ENCODE measurements at regions not wholly inside any gene's neighbourhood (a gene's known extent, or its start where the extent isn't known, plus 50 kb on each side); places are given as distances from the start of the nearest gene placed in this dataset.
"Not testable (repeated sequence)": the region's sequence is repeated elsewhere in the genome, so short reads cannot be mapped to it uniquely, and the experiment has no call there.

DNA sequence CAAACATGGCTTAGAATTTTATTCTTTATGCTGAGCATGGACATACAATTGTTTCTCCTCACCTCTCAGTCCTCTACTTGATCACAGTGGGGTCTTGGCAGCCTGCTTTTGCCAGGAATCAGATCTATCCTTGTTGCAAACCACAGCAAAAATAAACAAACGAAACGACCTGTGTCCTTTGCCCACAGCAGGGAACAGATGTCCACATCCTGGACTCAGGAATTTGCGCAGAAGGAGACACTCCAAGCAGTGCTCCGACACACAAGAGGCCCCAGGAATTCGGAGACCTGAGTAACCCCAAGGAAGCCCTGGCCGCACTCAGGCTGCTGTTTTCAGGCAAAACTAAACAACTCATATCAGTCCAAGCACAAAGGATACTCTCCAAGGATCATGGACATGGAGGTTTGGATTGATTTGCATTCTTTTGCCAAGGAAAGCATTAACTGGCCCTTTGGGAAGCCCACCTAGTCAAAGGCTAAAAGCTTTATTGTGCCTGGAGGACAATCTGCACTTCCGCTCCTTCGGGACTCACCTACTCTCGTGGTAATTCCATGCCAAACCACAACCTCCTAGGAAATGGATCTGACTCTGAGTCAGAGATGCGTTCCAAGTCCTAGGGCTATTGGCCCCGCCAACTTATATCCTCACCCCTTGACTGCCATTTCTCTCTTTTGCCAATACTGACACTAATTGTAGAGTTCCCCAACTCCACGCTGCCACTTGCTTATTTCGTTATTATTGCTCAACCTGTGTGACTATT is 271.1 kb upstream of the CDH11 start:
- DNase-seq (ENCODE audit: low read depth, low spot score) = peak; percentile 85

DNA sequence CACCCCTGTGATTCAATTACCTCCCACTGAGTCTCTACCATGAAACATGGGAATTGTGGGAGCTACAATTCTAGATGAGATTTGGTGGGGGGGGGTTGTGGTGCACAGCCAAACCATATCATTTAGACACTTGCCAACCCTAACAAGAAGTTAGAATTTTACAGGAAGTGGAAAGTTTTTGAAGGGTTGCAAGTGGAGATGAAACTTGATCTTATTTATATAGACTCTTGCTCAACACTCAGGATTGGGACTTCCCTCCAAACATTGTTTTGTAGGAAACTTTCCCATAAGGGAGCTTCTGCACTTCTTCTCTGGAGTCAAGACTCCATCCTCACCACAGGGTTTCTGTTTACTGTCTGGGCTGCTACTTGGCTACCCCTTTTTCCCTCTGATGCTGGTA is 266.7 kb upstream of the CDH11 start:
- peak; percentile 64 for DNase-seq (ENCODE audit: low read depth, low spot score)

DNA sequence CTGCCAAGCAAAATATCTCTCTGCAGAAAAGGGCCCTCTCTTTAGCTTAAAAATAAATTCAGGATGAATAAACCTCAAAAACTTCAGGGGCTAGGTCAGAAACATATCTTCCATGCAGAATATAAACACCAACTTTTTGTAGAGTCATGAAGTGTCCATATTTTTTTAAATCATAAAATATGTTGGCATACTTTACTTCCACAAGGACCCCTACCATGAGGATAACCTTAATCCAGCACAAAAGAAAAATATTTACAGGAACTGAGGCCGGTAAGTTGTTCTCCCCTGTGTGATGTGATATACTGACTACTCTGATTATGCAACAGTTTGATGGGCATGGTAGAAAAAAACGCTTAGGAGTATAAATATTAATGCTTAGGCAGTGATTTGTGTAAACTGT is 264.8 kb upstream of the CDH11 start:
- DNase-seq (ENCODE audit: low read depth, low spot score) = no peak

DNA sequence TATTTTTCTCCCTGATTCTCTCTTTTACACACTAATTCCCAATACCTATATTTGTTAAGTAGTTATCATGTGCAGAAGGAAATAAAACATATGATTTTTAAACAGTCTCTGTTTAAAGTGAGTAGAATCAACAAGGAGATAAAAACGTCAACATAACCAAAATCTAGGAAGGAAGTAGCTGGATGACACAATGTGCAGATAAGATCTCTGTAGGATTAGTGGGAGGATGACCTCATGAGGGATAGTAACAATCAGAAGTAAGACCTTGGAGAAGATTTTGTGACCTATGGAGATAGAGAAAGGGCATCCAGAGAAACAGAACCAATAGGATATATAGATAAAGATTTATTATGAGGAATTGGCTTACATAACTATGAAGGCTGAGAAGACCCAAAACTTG is 262.6 kb upstream of the CDH11 start:
- no peak for DNase-seq (ENCODE audit: low read depth, low spot score)

DNA sequence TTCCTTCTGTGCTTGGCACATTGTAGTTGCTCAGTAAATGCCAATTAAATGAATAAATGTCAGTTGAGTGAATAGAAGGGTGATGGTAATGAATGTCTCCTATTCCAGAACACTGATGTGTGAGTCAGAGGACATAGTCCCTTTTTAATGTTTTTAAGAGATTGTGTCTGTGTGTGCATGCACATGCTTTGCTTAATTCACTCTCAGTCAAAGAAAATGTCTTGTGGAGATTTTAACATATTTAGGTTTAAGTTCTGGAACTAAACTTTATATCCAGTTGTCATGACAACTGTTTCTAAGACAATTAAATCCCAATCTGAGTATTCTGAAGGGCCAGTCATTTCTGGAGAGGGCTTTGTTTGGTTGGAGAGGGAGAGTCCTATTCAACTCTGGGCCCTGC is 255.3 kb upstream of the CDH11 start:
- no peak for DNase-seq (ENCODE audit: low read depth, low spot score)

DNA sequence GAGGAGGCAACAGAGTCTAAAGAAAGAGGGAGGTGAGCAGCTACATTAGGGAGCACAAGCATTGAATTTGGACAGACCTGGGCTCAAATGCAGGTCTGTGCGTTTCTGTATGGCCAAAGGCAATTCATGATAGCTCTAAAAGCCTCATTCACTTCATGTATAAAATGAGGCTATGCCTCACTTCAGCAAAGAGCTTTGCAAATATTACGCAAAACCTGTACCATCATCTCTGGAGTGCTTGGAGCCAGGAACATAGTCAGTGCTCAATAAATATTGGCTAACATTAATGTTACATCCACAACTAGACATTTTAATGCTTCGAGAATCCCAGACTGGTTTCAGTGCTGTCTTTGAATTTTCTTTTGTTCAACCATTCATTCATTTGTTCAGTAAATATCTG is 254.7 kb upstream of the CDH11 start:
- no peak for DNase-seq (ENCODE audit: low read depth, low spot score)

DNA sequence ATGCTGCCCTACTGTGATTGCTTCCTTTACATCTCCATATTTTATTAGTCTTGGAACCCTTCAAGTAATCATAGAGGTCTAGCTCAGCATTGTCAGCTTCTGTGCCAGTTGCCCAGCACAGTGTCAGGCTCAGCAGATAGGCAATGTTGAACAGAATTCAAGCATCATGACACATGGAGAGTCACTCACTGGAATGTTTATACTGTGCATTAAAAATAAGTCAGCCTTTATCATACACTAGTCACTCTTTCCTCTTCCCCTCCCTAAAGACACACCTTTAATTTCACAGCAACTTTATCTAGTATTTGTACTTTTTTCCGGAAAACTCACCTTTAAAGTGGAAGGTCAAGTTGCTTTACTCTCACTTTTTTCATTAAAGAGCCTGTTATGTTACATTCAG is 253.8 kb upstream of the CDH11 start:
- no peak for DNase-seq (ENCODE audit: low read depth, low spot score)

DNA sequence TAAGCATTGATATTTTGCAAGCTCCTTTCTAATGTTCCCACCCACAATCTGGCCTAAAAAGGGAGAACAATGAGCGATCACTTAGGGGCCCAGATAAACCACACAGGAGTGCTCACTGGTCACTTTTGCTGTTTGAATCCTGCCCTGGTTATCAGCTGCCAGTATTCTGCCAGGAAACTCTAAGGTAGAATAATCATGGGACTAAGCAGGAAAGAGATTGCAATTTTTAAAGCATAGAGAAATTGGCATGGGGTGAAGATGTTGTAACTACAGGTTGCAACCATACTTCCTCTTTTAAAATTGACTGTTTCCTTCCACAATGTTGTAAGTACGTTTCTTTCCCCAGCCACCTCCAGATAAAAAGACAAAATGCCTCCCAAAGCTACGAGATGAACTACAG is 251.2 kb upstream of the CDH11 start:
- DNase-seq (ENCODE audit: low read depth, low spot score) = no peak

DNA sequence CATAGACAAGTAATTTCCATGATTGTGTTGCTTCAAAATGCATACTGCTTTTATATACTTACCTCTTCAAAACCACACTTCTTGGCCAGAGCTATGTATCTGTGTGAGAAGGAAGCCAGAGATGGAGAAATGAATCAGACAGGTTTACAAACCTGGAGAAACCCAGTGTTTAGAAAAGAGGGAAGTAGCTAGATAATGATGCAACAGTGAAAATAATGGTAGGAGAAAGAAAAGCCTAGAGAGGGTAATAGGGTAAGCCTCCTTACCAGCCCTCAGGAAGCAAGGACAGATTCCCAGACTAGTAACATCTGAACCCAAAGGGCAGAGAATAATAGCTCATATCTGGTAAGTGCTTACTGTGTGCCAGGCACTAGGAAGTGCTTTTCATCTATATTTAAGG is 250.3 kb upstream of the CDH11 start:
- no peak for DNase-seq (ENCODE audit: low read depth, low spot score)

DNA sequence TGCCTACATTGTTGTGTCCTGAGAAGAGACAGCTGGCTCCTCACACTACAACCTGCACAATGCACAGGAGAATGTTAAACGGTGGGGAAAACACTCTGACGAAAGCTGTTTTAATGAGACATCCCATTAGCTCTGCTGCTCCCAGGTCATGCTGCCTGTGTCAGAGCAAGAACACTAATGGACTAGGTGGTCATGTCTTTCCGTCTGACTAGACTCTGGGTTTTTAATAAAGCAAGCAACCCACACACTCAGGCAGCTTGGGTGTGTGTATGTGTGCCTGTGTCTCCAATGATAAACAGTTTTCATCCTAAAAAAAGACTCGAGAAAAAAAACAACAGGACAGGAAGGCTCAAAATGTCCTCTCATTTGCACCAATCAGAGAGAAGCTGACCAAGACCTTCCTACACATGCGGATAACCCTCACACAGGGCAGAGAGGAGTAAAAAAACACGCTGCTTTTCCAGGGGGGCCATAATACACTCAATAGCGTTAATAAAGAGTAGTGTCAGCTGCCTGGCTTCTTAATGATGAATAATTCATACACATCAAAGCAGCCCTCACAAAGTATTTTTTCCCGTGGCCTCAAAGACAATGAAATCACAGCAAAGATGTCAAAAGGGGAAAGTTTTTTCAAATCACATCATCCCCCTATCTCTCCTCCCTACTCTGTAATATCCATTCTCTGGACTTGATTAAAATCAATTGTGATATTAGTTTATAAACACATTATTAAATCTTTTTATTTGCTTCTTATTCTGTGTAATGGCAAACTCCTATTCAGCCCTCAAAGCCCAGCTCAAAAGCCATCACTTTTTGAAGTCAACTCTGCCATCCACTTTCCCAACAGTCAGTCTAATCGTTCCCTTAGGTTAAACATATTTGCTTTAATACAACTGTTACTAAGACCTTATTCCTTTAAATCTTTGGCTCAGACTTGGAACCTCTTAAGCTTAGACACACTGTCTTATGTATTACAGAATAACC is 244.2 kb upstream of the CDH11 start:
- no peak for DNase-seq (ENCODE audit: low read depth, low spot score)

DNA sequence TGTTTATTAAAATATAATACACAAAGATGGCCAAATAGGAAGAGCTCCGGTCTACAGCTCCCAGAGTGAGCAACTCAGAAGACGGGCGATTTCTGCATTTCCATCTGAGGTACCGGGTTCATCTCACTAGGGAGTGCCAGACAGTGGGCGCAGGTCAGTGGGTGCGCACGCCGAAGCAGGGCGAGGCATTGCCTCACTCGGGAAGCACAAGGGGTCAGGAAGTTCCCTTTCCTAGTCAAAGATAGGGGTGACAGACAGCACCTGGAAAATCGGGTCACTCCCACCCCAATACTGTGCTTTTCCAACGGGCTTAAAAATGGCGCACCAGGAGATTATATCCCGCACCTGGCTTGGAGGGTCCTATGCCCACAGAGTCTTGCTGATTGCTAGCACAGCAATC is 234.9 kb upstream of the CDH11 start:
- DNase-seq (ENCODE audit: low read depth, low spot score) = not testable (repeated sequence)

DNA sequence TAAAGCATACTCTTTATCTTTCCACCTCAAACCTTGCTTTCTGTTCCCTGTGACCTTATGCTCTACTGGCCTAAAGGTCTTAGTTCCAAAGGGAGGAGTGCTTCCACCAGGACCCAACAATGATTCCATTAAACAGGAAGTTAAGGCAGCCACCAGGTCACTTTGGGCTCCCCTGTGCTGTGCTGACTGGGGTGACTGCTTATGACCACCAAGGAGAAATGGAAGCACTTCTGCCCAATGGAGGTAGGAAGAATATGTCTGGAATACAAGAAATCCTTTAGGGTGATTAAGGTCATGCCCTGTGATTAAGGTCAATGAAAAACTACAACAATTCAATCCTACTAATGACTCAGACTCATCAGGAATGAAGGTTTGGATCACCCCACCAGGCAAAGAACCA is 233.8 kb upstream of the CDH11 start:
- no peak for DNase-seq (ENCODE audit: low read depth, low spot score)

DNA sequence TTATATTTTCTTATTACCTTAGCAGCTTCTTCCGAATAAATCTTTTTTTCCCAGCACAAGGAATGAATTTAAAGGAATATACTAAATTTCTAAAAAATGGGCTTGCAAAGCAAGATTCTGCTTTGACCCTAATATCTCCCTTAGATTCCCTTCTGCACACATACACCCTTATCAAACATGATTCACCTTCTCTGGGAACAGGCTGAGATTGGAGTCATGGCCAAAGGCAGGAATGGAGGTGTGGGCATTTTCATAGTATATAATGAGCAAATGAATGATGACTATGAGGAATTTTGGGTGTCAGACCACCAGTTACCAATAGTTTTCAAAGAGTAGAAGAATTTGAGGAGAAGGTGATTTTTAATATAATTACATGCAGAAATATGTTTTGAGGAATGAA is 231.3 kb upstream of the CDH11 start:
- DNase-seq (ENCODE audit: low read depth, low spot score) = no peak

DNA sequence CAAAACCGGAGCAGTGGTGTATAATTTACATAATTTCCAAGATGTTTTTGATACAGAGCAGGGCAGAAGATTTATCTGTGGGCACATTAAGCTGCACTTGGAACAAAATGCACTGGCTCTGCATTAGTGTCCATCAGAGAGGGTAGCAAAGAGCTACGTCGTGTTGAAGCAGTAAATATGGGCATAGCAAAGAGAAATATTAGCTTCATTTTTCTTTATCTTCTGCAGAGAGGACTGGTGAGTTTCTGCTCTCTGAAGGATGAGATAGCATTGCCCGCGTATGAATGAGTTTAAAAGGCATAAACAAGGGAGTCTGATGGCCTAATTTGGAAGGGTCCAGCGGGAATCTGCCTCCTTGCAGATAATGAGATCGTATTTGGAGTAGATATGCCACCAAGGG is 227.8 kb upstream of the CDH11 start:
- no peak for DNase-seq (ENCODE audit: low read depth, low spot score)

DNA sequence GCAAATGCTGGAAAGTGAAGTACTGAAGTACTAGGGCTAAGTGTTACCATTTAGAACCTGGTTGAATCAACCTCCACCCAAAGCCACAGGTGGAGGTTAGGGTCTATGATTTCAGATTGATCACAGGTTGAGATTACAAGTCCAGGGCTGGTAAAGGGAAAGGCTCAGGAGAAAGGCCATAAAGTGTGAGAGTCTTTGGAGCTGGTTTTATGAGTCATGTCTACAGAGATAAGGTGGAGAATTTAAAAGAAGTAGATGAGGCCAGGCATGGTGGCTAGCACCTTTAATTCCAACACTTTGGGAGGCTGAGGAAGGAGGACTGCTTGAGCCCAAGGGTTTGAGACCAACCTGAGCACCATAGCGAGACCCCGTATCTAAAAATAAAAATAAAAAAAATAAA is 221.7 kb upstream of the CDH11 start:
- DNase-seq (ENCODE audit: low read depth, low spot score) = no peak

DNA sequence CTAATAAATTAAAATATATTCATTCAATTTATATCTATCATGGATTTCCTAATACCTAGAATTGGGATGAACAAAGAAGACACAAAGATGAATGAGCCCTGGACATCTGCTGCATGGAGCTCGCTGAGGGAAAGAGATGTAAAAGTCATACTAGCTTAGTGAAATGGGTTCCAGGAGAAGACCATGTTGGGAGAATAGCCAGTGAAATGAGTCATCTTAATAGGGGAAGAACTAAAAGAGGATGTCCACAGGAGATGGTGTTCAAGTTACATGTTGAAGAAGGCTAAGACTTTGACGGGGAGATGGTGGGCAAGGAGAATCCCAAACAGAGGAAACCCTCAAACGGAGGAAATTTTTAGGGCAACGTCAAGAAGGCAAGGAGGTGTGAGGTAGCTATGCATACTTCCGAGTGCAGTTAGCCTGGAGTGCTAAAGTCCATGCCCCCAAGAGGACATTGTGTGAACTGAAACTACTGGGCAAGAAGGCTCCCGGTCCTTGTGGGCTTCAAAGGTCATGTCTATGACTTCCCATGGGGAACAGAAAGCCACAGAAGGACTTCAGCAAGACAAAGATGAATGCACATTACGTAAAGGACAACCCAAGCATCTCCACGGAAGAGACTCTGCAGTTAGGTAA is 220.5 kb upstream of the CDH11 start:
- DNase-seq (ENCODE audit: low read depth, low spot score) = no peak

DNA sequence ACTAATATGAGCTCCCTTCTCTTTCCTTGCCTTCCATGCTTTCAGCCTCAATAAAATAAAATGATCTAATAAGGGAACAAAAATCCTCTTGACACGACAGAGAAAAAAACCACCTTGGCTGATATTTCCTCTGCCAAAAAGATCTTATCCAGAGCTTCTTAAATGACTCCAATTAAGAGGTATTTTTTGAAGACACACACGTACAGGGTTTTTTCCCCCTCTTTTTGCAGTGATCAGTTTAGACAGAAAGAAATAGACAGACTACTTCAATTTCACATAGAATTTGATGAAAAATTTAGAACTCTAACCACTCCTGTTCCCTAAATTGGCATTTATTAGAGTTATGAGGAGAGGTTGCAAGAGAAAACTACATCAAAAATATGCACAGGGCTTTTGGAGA is 217.2 kb upstream of the CDH11 start:
- no peak for DNase-seq (ENCODE audit: low read depth, low spot score)

DNA sequence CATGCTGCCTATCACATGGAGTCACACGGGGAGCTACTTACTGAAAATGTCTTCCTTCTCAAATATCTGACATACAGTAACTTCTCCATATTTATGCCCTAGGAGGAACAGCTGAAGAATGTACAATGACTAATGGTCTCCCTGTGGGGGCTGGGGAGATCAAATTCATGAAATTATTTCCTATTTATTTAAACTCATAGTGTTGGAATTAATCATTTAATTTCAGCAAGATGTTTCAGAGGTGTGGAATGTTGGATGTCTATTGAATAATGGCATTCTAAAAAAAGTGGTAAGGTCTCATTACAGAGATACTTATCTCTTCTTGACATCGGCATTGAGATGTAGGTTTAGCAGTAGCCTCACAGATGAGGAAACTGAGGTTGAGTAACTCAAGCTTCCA is 214.3 kb upstream of the CDH11 start:
- DNase-seq (ENCODE audit: low read depth, low spot score) = no peak

DNA sequence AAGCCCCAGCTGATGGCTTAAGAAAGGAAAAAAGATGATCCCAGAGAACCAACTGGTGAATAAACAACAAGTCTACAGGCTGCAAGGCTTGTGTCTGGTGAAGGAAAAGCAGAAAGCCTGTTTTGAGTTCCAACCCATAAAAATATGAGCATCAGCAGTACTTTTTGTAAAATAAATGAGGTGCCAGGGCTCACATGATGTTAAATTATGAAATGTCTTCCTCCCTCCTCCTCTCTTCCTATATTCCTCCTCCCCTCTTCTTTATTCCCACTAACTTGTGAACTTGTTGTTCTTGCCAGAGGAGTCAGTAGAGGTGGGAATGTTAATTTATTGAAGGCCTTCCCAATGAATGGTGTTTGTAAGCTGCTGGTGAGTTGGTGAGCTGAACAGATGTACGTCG is 212.2 kb upstream of the CDH11 start:
- no peak for DNase-seq (ENCODE audit: low read depth, low spot score)

DNA sequence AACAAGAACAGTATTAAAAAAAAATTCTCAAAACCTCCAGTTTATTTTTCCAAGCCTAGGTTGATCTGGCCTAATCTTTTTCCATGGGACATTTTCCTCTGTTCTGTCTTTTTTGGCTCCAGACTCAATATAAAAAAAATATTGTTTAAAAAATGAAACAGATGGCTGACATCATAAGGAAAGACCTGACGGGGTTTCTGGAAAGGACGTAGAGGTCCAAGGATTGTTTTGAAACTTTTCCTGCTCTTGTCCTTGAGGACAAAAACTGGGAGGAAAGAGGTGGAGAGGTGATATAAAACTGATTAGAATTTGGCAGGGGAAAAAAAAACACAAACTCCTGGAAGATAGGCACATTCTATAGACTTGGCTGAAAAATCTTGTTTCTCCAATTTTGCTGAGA is 211.4 kb upstream of the CDH11 start:
- no peak for DNase-seq (ENCODE audit: low read depth, low spot score)

DNA sequence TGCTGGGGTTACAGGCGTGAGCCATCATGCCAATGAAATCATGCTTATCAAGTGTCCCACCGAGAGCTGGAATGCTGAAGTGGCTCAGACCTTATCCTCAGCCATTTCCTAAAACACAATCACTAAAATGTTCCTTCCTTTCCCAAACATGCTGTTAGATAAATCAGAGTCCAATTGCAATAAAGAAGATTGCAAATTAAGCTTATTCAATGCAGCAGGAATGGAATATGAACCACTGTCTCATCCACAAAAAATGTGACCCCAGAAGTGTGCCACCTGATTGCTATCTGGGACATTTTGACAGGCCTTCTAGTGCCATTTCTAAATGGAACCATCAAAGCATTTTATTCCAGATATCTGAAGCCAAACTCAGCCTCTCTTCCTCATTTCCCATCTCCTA is 205.5 kb upstream of the CDH11 start:
- no peak for DNase-seq (ENCODE audit: low read depth, low spot score)

DNA sequence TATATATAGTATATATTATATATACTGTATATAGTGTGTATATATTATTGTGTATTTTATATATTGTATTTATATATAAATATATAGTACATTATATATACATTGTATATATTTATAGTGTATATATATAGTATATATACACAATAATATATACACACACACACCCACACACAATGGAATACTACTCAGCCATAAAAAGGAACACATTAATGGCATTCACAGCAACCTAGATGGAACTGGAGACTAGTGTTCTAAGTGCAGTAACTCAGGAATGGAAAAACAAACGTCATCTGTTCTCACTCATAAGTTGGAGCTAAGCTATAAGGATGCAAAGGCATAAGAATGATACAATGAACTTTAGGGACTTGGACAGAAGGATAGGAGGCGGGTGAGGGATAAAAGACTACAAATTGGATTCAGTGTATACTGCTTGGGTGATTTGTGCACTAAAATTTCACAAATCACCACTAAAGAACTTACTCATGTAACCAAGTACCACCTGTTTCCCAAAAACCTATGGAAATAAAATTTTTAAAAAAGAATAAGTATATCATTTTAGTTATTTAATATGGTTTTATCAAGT is 201.9 kb upstream of the CDH11 start:
- DNase-seq (ENCODE audit: low read depth, low spot score) = no peak

All from smooth muscle cell of the brain vasculature (primary cell).